ENCODE measurements at regions not wholly inside any gene's neighbourhood (a gene's known extent, or its start where the extent isn't known, plus 50 kb on each side); places are given as distances from the start of the nearest gene placed in this dataset.

- no peak for DNase-seq
- H3K4me2 ChIP-seq (ENCODE audit: unreplicated experiment) = no peak overlapping the region
- H3K79me2 ChIP-seq (ENCODE audit: insufficient read depth) = no peaks in the 10 kb centered on the region
- H3K27me3 ChIP-seq (replicated peaks; ENCODE audit: insufficient read depth) = no peaks in the 10 kb centered on the region
- no peaks in the 10 kb centered on the region for H3K9me3 ChIP-seq (ENCODE audit: low read depth)
- no peaks in the 10 kb centered on the region for H4K20me1 ChIP-seq (ENCODE audit: insufficient read depth)
- no peaks in the 10 kb centered on the region for H3K36me3 ChIP-seq (ENCODE audit: low read depth)
- H3K9ac ChIP-seq = no peak overlapping the region
- no peaks in the 10 kb centered on the region for H3K9me2 ChIP-seq (ENCODE audit: insufficient read depth)
- no peak overlapping the region for H3K27ac ChIP-seq
- H3F3A ChIP-seq (ENCODE audit: insufficient read depth) = no peaks in the 10 kb centered on the region
- H3K4me1 ChIP-seq (ENCODE audit: insufficient read depth) = no peaks in the 10 kb centered on the region
- TF ChIP-seq EZH2 (IDR thresholded peaks at IDR 0.05; ENCODE audit: insufficient read depth, poor library complexity, severe bottlenecking) (no peak), EZH2phosphoT487 (IDR thresholded peaks at IDR 0.05; ENCODE audit: insufficient read depth, low read depth) (no peak)
- WGBS, 2 experiments (ENCODE audit: low coverage in 1 of 2, low lambda C conversion rate in 2 of 2, missing lambda C conversion rate in 2 of 2) = 6 to 18% methylated on average over 4 of the region's 4 CpGs
- no peak overlapping the region for H3K4me3 ChIP-seq
- no peak overlapping the region for H2AFZ ChIP-seq
- in situ Hi-C loops (cut with MboI) = loop anchor here (25.0 kb wide), 1 partner anchor 89 kb away; no protein-coding TSS in a partner anchor
These were observed 494.1 kb downstream of the CENPC start for GRCh38 chr4:67051000-67051789.

GRCh38 chr4:67049446-67049845 is 495.9 kb downstream of the CENPC start:
- H3K4me3 ChIP-seq = no peak overlapping the region
- no peaks in the 10 kb centered on the region for H3K9me2 ChIP-seq (ENCODE audit: insufficient read depth)
- no peaks in the 10 kb centered on the region for H3K4me1 ChIP-seq (ENCODE audit: insufficient read depth)
- no peak overlapping the region for H3K9ac ChIP-seq
- no peaks in the 10 kb centered on the region for H3K36me3 ChIP-seq (ENCODE audit: low read depth)
- no peaks in the 10 kb centered on the region for H3K27me3 ChIP-seq (replicated peaks; ENCODE audit: insufficient read depth)
- no peak overlapping the region for H3K27ac ChIP-seq
- DNase-seq = no peak
- in situ Hi-C loops (cut with MboI) = no loop called here
- H3K4me2 ChIP-seq (ENCODE audit: unreplicated experiment) = no peak overlapping the region
- 4 to 5% methylated on average over 2 of the region's 2 CpGs for WGBS, 2 experiments (ENCODE audit: low coverage in 1 of 2, low lambda C conversion rate in 2 of 2, missing lambda C conversion rate in 2 of 2)
- H2AFZ ChIP-seq = no peak overlapping the region
- no peaks in the 10 kb centered on the region for H3K9me3 ChIP-seq (ENCODE audit: low read depth)
- H3F3A ChIP-seq (ENCODE audit: insufficient read depth) = no peaks in the 10 kb centered on the region
- no peaks in the 10 kb centered on the region for H4K20me1 ChIP-seq (ENCODE audit: insufficient read depth)
- TF ChIP-seq EZH2phosphoT487 (IDR thresholded peaks at IDR 0.05; ENCODE audit: insufficient read depth, low read depth) (no peak), EZH2 (IDR thresholded peaks at IDR 0.05; ENCODE audit: insufficient read depth, poor library complexity, severe bottlenecking) (no peak)
- H3K79me2 ChIP-seq (ENCODE audit: insufficient read depth) = no peaks in the 10 kb centered on the region

GRCh38 chr4:67048530-67048929 is 496.8 kb downstream of the CENPC start:
- Histone ChIP-seq H3K9ac (no peak overlapping the region), H3K4me3 (no peak overlapping the region), H2AFZ (no peak overlapping the region), H3K9me2 (ENCODE audit: insufficient read depth) (no peaks in the 10 kb centered on the region), H3K4me1 (ENCODE audit: insufficient read depth) (no peaks in the 10 kb centered on the region), H3K27ac (no peak overlapping the region), H3F3A (ENCODE audit: insufficient read depth) (no peaks in the 10 kb centered on the region), H3K4me2 (ENCODE audit: unreplicated experiment) (no peak overlapping the region), H3K9me3 (ENCODE audit: low read depth) (no peaks in the 10 kb centered on the region), H4K20me1 (ENCODE audit: insufficient read depth) (no peaks in the 10 kb centered on the region), H3K36me3 (ENCODE audit: low read depth) (no peaks in the 10 kb centered on the region), H3K79me2 (ENCODE audit: insufficient read depth) (no peaks in the 10 kb centered on the region), H3K27me3 (replicated peaks; ENCODE audit: insufficient read depth) (no peaks in the 10 kb centered on the region)
- no peak for TF ChIP-seq EZH2phosphoT487 (IDR thresholded peaks at IDR 0.05; ENCODE audit: insufficient read depth, low read depth)
- no peak for TF ChIP-seq EZH2 (IDR thresholded peaks at IDR 0.05; ENCODE audit: insufficient read depth, poor library complexity, severe bottlenecking)
- DNase-seq = no peak
- 13 to 15% methylated on average over 2 of the region's 2 CpGs for WGBS, 2 experiments (ENCODE audit: low coverage in 1 of 2, low lambda C conversion rate in 2 of 2, missing lambda C conversion rate in 2 of 2)
- in situ Hi-C loops (cut with MboI) = no loop called here

- Histone ChIP-seq H2AFZ (no peak overlapping the region), H3K27ac (no peak overlapping the region), H3K79me2 (ENCODE audit: insufficient read depth) (no peaks in the 10 kb centered on the region), H3K4me2 (ENCODE audit: unreplicated experiment) (no peak overlapping the region), H3K9me3 (ENCODE audit: low read depth) (no peaks in the 10 kb centered on the region), H4K20me1 (ENCODE audit: insufficient read depth) (no peaks in the 10 kb centered on the region), H3F3A (ENCODE audit: insufficient read depth) (no peaks in the 10 kb centered on the region), H3K27me3 (replicated peaks; ENCODE audit: insufficient read depth) (no peaks in the 10 kb centered on the region), H3K9ac (no peak overlapping the region), H3K9me2 (ENCODE audit: insufficient read depth) (no peaks in the 10 kb centered on the region), H3K4me1 (ENCODE audit: insufficient read depth) (no peaks in the 10 kb centered on the region), H3K4me3 (no peak overlapping the region), H3K36me3 (ENCODE audit: low read depth) (no peaks in the 10 kb centered on the region)
- in situ Hi-C loops (cut with MboI) = no loop called here
- TF ChIP-seq EZH2phosphoT487 (IDR thresholded peaks at IDR 0.05; ENCODE audit: insufficient read depth, low read depth) (no peak), EZH2 (IDR thresholded peaks at IDR 0.05; ENCODE audit: insufficient read depth, poor library complexity, severe bottlenecking) (no peak)
- DNase-seq = no peak
- 8 to 9% methylated on average over 2 of the region's 2 CpGs for WGBS, 2 experiments (ENCODE audit: low coverage in 1 of 2, low lambda C conversion rate in 2 of 2, missing lambda C conversion rate in 2 of 2)
These were observed 505.0 kb downstream of the CENPC start for GRCh38 chr4:67040315-67040714.

Measured in GM23248 (cell line).